GM12878 (cell line): ENCODE measurements at regions not wholly inside any gene's neighbourhood (a gene's known extent, or its start where the extent isn't known, plus 50 kb on each side); places are given as distances from the start of the nearest gene placed in this dataset.

Experiments used
- ATAC-seq: fragments of 200-7000 bp; cut with Tn5 transposase; 3 replicates; pipeline ENCODE4 v1.9.1; 2020; ENCODE audit warnings: mild to moderate bottlenecking, moderate library complexity
- BruUV-seq: library from RNA; stranded (reverse); fragments of 400-500 nt; replicated peaks from 2 replicates; lab custom pipeline; 2021; lab: Mats Ljungman, UMichigan
- CTCF ChIA-PET: fragments of 300-600 bp; sonication (Branson Sonifier 250); formaldehyde crosslinking; extraction: SDS; loops from one replicate; lab custom pipeline; 2021; ENCODE audit warnings: inconsistent platforms; lab: Yijun Ruan, JAX
- POLR2A ChIA-PET: fragments of 350-600 bp; formaldehyde crosslinking; extraction: SDS; loops from one replicate; lab custom pipeline; 2021; ENCODE audit warnings: inconsistent platforms; lab: Charles Lee
- RAD21 ChIA-PET: fragments of 300-600 bp; sonication (Branson Sonifier 250); formaldehyde crosslinking; loops from one replicate; lab custom pipeline; 2023; ENCODE audit warnings: antibody characterized with exemption; ENCODE audit not compliant: unreplicated experiment; lab: Charles Lee
- SMC1A ChIA-PET: fragments of 300-600 bp; sonication (Branson Sonifier 250); formaldehyde crosslinking; loops from one replicate; lab custom pipeline; 2023; ENCODE audit not compliant: unreplicated experiment, uncharacterized antibody; lab: Charles Lee
- DNase-seq: peaks from one replicate; pipeline ENCODE4 v3.0.0-alpha.2; 2011; ENCODE audit warnings: low read depth, low spot score
- FAIRE-seq: peaks from 3 replicates; lab custom pipeline; 2011; peaks lifted over from hg19 to GRCh38; lab: Jason Lieb, UNC
- H2AFZ ChIP-seq: 2 replicates; pipeline ENCODE4 v1.6.0; 2011; ENCODE audit warnings: low read depth, low read length, control low read depth; ENCODE audit not compliant: control insufficient read depth
- H3K27ac ChIP-seq: 2 replicates; pipeline ENCODE4 v1.5.1; 2011; ENCODE audit warnings: control low read depth; ENCODE audit not compliant: control insufficient read depth, insufficient read depth
- H3K27me3 ChIP-seq, 2 experiments: replicated peaks in 1 of 2; 2 replicates each; pipeline versions ENCODE4 v1.6.0 to v1.6.1; 2011; ENCODE audit warnings: low read length in 1 of 2; ENCODE audit not compliant: control insufficient read depth in 2 of 2, insufficient read depth in 2 of 2
- H3K36me3 ChIP-seq, 2 experiments: 2 replicates each; pipeline ENCODE4 v1.5.1; 2011; ENCODE audit warnings: low read length in 1 of 2; ENCODE audit not compliant: control insufficient read depth in 2 of 2, insufficient read depth in 2 of 2
- H3K4me1 ChIP-seq: 2 replicates; pipeline ENCODE4 v1.6.1; 2011; ENCODE audit warnings: mild to moderate bottlenecking, low read length, moderate library complexity, mixed read lengths; ENCODE audit not compliant: control insufficient read depth, insufficient read depth
- H3K4me2 ChIP-seq: 2 replicates; pipeline ENCODE4 v1.6.0; 2011; ENCODE audit warnings: control low read depth; ENCODE audit not compliant: control insufficient read depth, insufficient read depth
- H3K4me3 ChIP-seq: fragments of 200-600 bp; sonication (generic); 2 replicates; pipeline ENCODE4 v1.5.1; 2016
- H3K79me2 ChIP-seq: 2 replicates; pipeline ENCODE4 v1.6.0; 2011; ENCODE audit warnings: low read length; ENCODE audit not compliant: control insufficient read depth, insufficient read depth
- H3K9ac ChIP-seq: 2 replicates; pipeline ENCODE4 v1.8.0; 2011; ENCODE audit warnings: low read length, control low read depth, mixed read lengths; ENCODE audit not compliant: control insufficient read depth, insufficient read depth
- H3K9me3 ChIP-seq: replicated peaks from 3 replicates; pipeline ENCODE4 v1.5.1; 2011; ENCODE audit warnings: mild to moderate bottlenecking, low read length; ENCODE audit not compliant: control insufficient read depth, insufficient read depth
- H4K20me1 ChIP-seq: 2 replicates; pipeline ENCODE4 v1.6.0; 2011; ENCODE audit not compliant: control insufficient read depth, insufficient read depth
- BMI1 ChIP-seq: fragments of 450-650 bp; IDR thresholded peaks from 2 replicates; pipeline ENCODE4 v1.6.1; 2016; ENCODE audit warnings: mild to moderate bottlenecking, moderate library complexity, borderline replicate concordance
- DPF2 ChIP-seq: fragments of 450-650 bp; IDR thresholded peaks from 2 replicates; pipeline ENCODE4 v1.6.1; 2017; ENCODE audit warnings: mild to moderate bottlenecking
- FOXM1 ChIP-seq: IDR thresholded peaks from 2 replicates; pipeline ENCODE4 v1.6.1; 2012; ENCODE audit warnings: low read depth, mild to moderate bottlenecking, inconsistent platforms, low read length, moderate library complexity
- HDAC6 ChIP-seq: fragments of 200-600 bp; sonication (generic); IDR thresholded peaks from one replicate; pipeline ENCODE4 v1.8.0; 2017; ENCODE audit warnings: antibody characterized with exemption; ENCODE audit not compliant: unreplicated experiment
- KDM1A ChIP-seq: fragments of 200-600 bp; sonication (generic); IDR thresholded peaks from 2 replicates; pipeline ENCODE4 v1.6.1; 2016; ENCODE audit warnings: borderline replicate concordance
- NBN ChIP-seq: fragments of 450-650 bp; IDR thresholded peaks from 2 replicates; pipeline ENCODE4 v1.6.1; 2016
- PAX5 ChIP-seq: IDR thresholded peaks from 2 replicates; pipeline ENCODE4 v1.6.1; 2011; ENCODE audit warnings: low read depth, low read length, borderline replicate concordance
- POLR2AphosphoS2 ChIP-seq: IDR thresholded peaks from 2 replicates; pipeline ENCODE4 v1.6.1; 2011; ENCODE audit warnings: low read depth, mild to moderate bottlenecking, low read length, improper control_type of control experiment, moderate library complexity
- POLR2AphosphoS5 ChIP-seq: IDR thresholded peaks from 2 replicates; pipeline ENCODE4 v1.6.1; 2011; ENCODE audit warnings: mild to moderate bottlenecking, low read length, inconsistent platforms
- SMC3 ChIP-seq: IDR thresholded peaks from 2 replicates; pipeline ENCODE4 v1.6.1; 2011; ENCODE audit warnings: low read length, improper control_type of control experiment, borderline replicate concordance
- SPI1 ChIP-seq: IDR thresholded peaks from 2 replicates; pipeline ENCODE4 v1.6.1; 2011; ENCODE audit warnings: low read depth, mild to moderate bottlenecking, low read length, moderate library complexity, borderline replicate concordance; ENCODE audit not compliant: insufficient read depth
- SRF ChIP-seq, 2 experiments: IDR thresholded peaks; 2 replicates each; pipeline ENCODE4 v1.6.1; 2011; ENCODE audit warnings: low read depth in 2 of 2, low read length in 2 of 2, mild to moderate bottlenecking in 1 of 2, moderate library complexity in 1 of 2
- TBL1XR1 ChIP-seq: IDR thresholded peaks from 2 replicates; pipeline ENCODE4 v1.6.1; 2012; ENCODE audit warnings: low read depth, low read length, improper control_type of control experiment
- ZNF24 ChIP-seq: fragments of 450-650 bp; IDR thresholded peaks from 2 replicates; pipeline ENCODE4 v1.6.1; 2017; ENCODE audit warnings: antibody characterized with exemption, mild to moderate bottlenecking
- ZNF687 ChIP-seq: fragments of 450-650 bp; IDR thresholded peaks from 2 replicates; pipeline ENCODE4 v1.6.1; 2017; ENCODE audit warnings: mild to moderate bottlenecking, moderate library complexity
- WGBS: methylation state at CpG from one replicate; pipeline ENCODE4 v1.1.6; 2016; ENCODE audit warnings: low lambda C conversion rate; ENCODE audit not compliant: insufficient replicate concordance, insufficient coverage; ENCODE audit errors: missing lambda C conversion rate; 5-methylcytosine and 5-hydroxymethylcytosine counted together
- in situ Hi-C: fragments of 300-500 bp; cut with MboI; formaldehyde crosslinking; loops from 9 replicates; pipeline ENCODE4 v1.14.3; 2018; ENCODE audit warnings: mixed read lengths
- intact Hi-C: fragments of 100-400 bp; cut with micrococcal nuclease; formaldehyde crosslinking; loops from one replicate; pipeline ENCODE4 v1.14.2; 2022; ENCODE audit not compliant: unreplicated experiment
- TF ChIP-seq, protein P1 (sequence below): IDR thresholded peaks from 2 replicates; pipeline ENCODE4 v1.6.1; 2011; ENCODE audit warnings: mild to moderate bottlenecking, low read depth, low read length, moderate library complexity; ENCODE audit not compliant: insufficient replicate concordance

DNA sequence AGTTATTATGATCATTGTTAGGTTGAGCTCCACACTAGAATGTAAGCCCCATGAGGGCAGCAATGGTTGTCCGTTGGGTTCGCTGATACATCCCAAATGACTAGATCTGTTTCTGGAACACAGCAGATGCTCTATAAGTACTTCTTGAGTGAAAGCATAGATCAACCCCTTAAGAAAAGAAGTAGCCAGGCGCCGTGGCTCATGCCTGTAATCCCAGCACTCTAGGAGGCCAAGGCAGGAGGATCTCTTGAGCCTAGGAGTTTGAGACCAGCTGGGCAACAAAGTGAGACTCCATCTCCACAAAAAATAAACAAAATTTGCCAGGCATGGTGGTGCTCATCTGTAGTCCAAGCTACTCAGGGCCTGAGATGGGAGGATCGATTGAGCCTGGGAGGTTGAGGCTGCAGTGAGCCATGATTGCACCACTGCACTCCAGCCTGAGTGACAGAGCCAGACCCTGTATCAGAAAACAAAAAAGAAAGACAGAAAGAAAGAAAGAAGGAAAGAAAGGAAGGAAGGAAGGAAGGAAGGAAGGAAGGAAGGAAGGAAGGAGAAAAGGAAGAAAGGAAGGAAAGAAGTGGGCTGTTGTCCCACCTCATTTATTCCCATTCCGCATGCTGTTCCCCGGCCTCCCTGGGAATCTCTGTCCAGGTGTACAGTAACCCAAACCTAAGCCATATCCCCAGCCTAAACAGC is 54.4 kb upstream of the RPL38 start:
- no peak for TF ChIP-seq NBN
- no peak for TF ChIP-seq BMI1
- no peak for TF ChIP-seq HDAC6
- TF ChIP-seq FOXM1: no peak
- TF ChIP-seq TBL1XR1: no peak
- no peak for TF ChIP-seq POLR2AphosphoS2
- no peak for TF ChIP-seq SMC3
- TF ChIP-seq KDM1A: no peak
- no peak for TF ChIP-seq SRF (IDR thresholded peaks at IDR 0.05; ENCODE audit: low read depth in 2 of 2, low read length in 2 of 2)
- TF ChIP-seq PAX5: no peak
- TF ChIP-seq SPI1: no peak
- no peak for TF ChIP-seq ZNF24
- no peak for TF ChIP-seq POLR2AphosphoS5
- TF ChIP-seq DPF2: no peak
- TF ChIP-seq, protein P1, sequence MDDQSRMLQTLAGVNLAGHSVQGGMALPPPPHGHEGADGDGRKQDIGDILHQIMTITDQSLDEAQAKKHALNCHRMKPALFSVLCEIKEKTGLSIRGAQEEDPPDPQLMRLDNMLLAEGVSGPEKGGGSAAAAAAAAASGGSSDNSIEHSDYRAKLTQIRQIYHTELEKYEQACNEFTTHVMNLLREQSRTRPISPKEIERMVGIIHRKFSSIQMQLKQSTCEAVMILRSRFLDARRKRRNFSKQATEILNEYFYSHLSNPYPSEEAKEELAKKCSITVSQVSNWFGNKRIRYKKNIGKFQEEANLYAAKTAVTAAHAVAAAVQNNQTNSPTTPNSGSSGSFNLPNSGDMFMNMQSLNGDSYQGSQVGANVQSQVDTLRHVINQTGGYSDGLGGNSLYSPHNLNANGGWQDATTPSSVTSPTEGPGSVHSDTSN: no peak
- TF ChIP-seq ZNF687: no peak
- Histone ChIP-seq H3K4me1 (no peaks in the 10 kb centered on the region), H3K4me3 (no peak overlapping the region), H3K4me2 (no peak overlapping the region), H4K20me1 (no peaks in the 10 kb centered on the region), H3K9me3 (no peaks in the 10 kb centered on the region; the same call in 2 of the 3 replicates), H3K27me3 (no peaks in the 10 kb centered on the region; a peak in 1 of 4 replicates), H3K27ac (no peak overlapping the region), H3K36me3 (no peaks in the 10 kb centered on the region), H2AFZ (no peak overlapping the region), H3K79me2 (no peaks in the 10 kb centered on the region), H3K9ac (no peak overlapping the region)
- SMC1A ChIA-PET: no interaction called here
- intact Hi-C loops (no loop called here), in situ Hi-C loops (no loop called here)
- POLR2A ChIA-PET: no interaction called here
- CTCF ChIA-PET: no interaction called here
- ATAC-seq: no peak
- no peak for DNase-seq
- WGBS: 31% methylated on average over 7 of the region's 7 CpGs
- RAD21 ChIA-PET: no interaction called here
- BruUV-seq: no TSS peak
- FAIRE-seq: no peak
